Transverse colon (tissue), 4 donors: ENCODE measurements at regions not wholly inside any gene's neighbourhood (a gene's known extent, or its start where the extent isn't known, plus 50 kb on each side); places are given as distances from the start of the nearest gene placed in this dataset.

ENCODE experiments used
- DNase-seq: peaks from one replicate; pipeline ENCODE4 v3.0.0-alpha.2; 2019
- H3K27ac ChIP-seq, 4 donors: fragments of 200-600 bp; sonication (generic); 2 replicates each; pipeline ENCODE4 v1.5.1; 2016 to 2018; ENCODE audit warnings: inconsistent platforms in 4 of 4
- H3K27me3 ChIP-seq: fragments of 200-600 bp; sonication (generic); 2 replicates; pipeline ENCODE4 v1.5.1; 2017; ENCODE audit warnings: inconsistent platforms
- H3K36me3 ChIP-seq, 4 donors: fragments of 200-600 bp; sonication (generic); 2 replicates each; pipeline ENCODE4 v1.5.1; 2017 to 2019; ENCODE audit warnings: inconsistent platforms in 4 of 4
- H3K4me1 ChIP-seq, 4 donors: fragments of 200-600 bp; sonication (generic); 2 replicates each; pipeline ENCODE4 v1.5.1; 2017 to 2020; ENCODE audit warnings: inconsistent platforms in 4 of 4
- H3K4me3 ChIP-seq, 4 donors: fragments of 200-600 bp; sonication (generic); 1 replicate in 1 of 4; 2 replicates in 3 of 4; pipeline versions ENCODE4 v1.5.1 to v1.6.1; 2017 to 2019; ENCODE audit warnings: inconsistent platforms in 4 of 4
- H3K9me3 ChIP-seq, 2 donors: fragments of 200-600 bp; sonication (generic); 2 replicates each; pipeline ENCODE4 v1.5.1; 2017 to 2019; ENCODE audit warnings: inconsistent platforms in 2 of 2
- EP300 ChIP-seq: sonication (generic); formaldehyde crosslinking; IDR thresholded peaks from one replicate; pipeline ENCODE4 v1.6.1; 2017; ENCODE audit warnings: antibody characterized with exemption, low read depth
- POLR2A ChIP-seq: fragments of 450-650 bp; IDR thresholded peaks from one replicate; pipeline ENCODE4 v1.6.1; 2016; ENCODE audit warnings: antibody characterized with exemption, mild to moderate bottlenecking, moderate library complexity
- POLR2AphosphoS5 ChIP-seq, 3 donors: sonication (generic); formaldehyde crosslinking; IDR thresholded peaks; one replicate each; pipeline ENCODE4 v1.6.1; 2016; ENCODE audit warnings: antibody characterized with exemption in 3 of 3
- WGBS, 2 donors: methylation state at CpG; one replicate each; pipeline ENCODE4 v1.1.5; 2018; ENCODE audit warnings: low coverage in 1 of 2; 5-methylcytosine and 5-hydroxymethylcytosine counted together
- in situ Hi-C, 4 donors: fragments of 200-750 bp; cut with MboI; loops; one replicate each; pipeline versions ENCODE4 v1.15.0 to v1.15.1; 2017; ENCODE audit warnings: low sequenced_read_pairs in 3 of 4, low pct_ligation_motif_present in 1 of 4, low pct_unique_long_range_greater_than_20kb in 1 of 4
- intact Hi-C: fragments of 100-400 bp; cut with DNase I; formaldehyde crosslinking; loops from one replicate; pipeline ENCODE4 v1.15.1; 2023; ENCODE audit warnings: low total_unique reads
- TF ChIP-seq, protein P1 (sequence below), 5 experiments: fragments of 200-600 bp in 3 of 5; fragments of 450-650 bp in 2 of 5; sonication (generic) in 3 of 5; IDR thresholded peaks; 1 replicate in 2 of 5; 2 replicates in 3 of 5; pipeline ENCODE4 v1.5.1; 2016 to 2017; ENCODE audit warnings: antibody characterized with exemption in 5 of 5, inconsistent platforms in 3 of 5, mild to moderate bottlenecking in 2 of 5, moderate library complexity in 1 of 5

GRCh38 chr21:36567216-36567885 lies 87.4 kb upstream of the CLDN14 start:
- peaks cover 75% of the 10 kb centered on the region for H3K27me3 ChIP-seq
- H3K36me3 ChIP-seq, result no peaks in the 10 kb centered on the region
- no peaks in the 10 kb centered on the region for H3K4me1 ChIP-seq
- TF ChIP-seq POLR2AphosphoS5 (IDR thresholded peaks at IDR 0.05), result no peak
- no peak for TF ChIP-seq EP300
- no peak for TF ChIP-seq POLR2A
- TF ChIP-seq, protein P1, sequence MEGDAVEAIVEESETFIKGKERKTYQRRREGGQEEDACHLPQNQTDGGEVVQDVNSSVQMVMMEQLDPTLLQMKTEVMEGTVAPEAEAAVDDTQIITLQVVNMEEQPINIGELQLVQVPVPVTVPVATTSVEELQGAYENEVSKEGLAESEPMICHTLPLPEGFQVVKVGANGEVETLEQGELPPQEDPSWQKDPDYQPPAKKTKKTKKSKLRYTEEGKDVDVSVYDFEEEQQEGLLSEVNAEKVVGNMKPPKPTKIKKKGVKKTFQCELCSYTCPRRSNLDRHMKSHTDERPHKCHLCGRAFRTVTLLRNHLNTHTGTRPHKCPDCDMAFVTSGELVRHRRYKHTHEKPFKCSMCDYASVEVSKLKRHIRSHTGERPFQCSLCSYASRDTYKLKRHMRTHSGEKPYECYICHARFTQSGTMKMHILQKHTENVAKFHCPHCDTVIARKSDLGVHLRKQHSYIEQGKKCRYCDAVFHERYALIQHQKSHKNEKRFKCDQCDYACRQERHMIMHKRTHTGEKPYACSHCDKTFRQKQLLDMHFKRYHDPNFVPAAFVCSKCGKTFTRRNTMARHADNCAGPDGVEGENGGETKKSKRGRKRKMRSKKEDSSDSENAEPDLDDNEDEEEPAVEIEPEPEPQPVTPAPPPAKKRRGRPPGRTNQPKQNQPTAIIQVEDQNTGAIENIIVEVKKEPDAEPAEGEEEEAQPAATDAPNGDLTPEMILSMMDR (IDR thresholded peaks at IDR 0.05), result no peak
- intact Hi-C loops, result no loop called here
- no peaks in the 10 kb centered on the region for H3K9me3 ChIP-seq
- H3K27ac ChIP-seq, result no peak overlapping the region
- DNase-seq, result no peak
- no peak overlapping the region for H3K4me3 ChIP-seq
- whole genome bisulfite sequencing, 2 donors, result 30 to 47% methylated on average over 2 to 5 of the region's 5 CpGs
- in situ Hi-C loops, result no loop called here

DNA sequence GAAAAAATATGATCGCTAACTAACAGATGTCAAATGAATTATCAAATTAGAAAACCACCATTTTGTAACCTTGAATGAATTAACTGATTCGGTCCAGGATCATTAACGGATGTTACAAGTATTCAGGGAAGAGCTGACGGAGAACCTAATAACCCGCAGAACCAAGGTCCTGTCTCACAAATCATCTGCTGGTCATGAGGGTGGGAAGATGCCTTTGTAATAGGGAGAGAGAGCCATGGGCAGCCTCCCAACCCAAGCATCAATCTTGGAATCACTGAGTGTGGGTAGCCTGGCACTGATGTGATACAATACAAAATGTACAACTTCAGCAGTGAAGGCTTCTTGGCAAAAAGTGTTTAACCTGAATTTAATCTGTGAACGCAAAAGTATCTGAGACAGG lies 89.6 kb upstream of the CLDN14 start:
- in situ Hi-C loops (no loop called here), intact Hi-C loops (no loop called here)
- Histone ChIP-seq H3K27me3 (peaks cover 67% of the 10 kb centered on the region), H3K4me3 (no peak overlapping the region), H3K9me3 (no peaks in the 10 kb centered on the region), H3K27ac (no peak overlapping the region), H3K36me3 (no peaks in the 10 kb centered on the region), H3K4me1 (no peaks in the 10 kb centered on the region)
- WGBS, 2 donors, result 92 to 96% methylated on average over 6 of the region's 6 CpGs
- no peak for DNase-seq
- TF ChIP-seq, protein P1 (IDR thresholded peaks at IDR 0.05), result no peak
- TF ChIP-seq POLR2A (no peak), POLR2AphosphoS5 (IDR thresholded peaks at IDR 0.05) (no peak), EP300 (no peak)

- H3K4me3 ChIP-seq, result no peak overlapping the region
- 46 to 77% methylated on average over 9 to 10 of the region's 10 CpGs for WGBS, 2 donors
- no peak overlapping the region for H3K27ac ChIP-seq
- H3K9me3 ChIP-seq, result no peaks in the 10 kb centered on the region
- H3K4me1 ChIP-seq, result no peaks in the 10 kb centered on the region
- TF ChIP-seq POLR2A (no peak), POLR2AphosphoS5 (IDR thresholded peaks at IDR 0.05) (no peak), EP300 (no peak)
- TF ChIP-seq, protein P1 (IDR thresholded peaks at IDR 0.05), result no peak
- H3K27me3 ChIP-seq, result peaks cover 54% of the 10 kb centered on the region
- H3K36me3 ChIP-seq, result no peaks in the 10 kb centered on the region
- intact Hi-C loops (no loop called here), in situ Hi-C loops (no loop called here)
- DNase-seq, result no peak
These were observed 91.6 kb upstream of the CLDN14 start for GRCh38 chr21:36571556-36571955.

GRCh38 chr21:36572039-36572438 lies 92.1 kb upstream of the CLDN14 start:
- H3K4me3 ChIP-seq, result no peak overlapping the region
- WGBS, 2 donors, result 55% methylated on average over 7 of the region's 7 CpGs; no CpG with 5 or more reads in 1 of the 2 donors
- intact Hi-C loops, result no loop called here
- DNase-seq, result no peak
- no peaks in the 10 kb centered on the region for H3K36me3 ChIP-seq
- H3K27ac ChIP-seq, result no peak overlapping the region
- H3K4me1 ChIP-seq, result no peaks in the 10 kb centered on the region
- H3K27me3 ChIP-seq, result peaks cover 49% of the 10 kb centered on the region
- H3K9me3 ChIP-seq, result no peaks in the 10 kb centered on the region
- in situ Hi-C loops, result no loop called here
- TF ChIP-seq EP300 (no peak), POLR2A (no peak), POLR2AphosphoS5 (IDR thresholded peaks at IDR 0.05) (no peak)
- TF ChIP-seq, protein P1 (IDR thresholded peaks at IDR 0.05), result no peak
